ENCODE measurements at regions not wholly inside any gene's neighbourhood (a gene's known extent, or its start where the extent isn't known, plus 50 kb on each side); places are given as distances from the start of the nearest gene placed in this dataset.

DNA sequence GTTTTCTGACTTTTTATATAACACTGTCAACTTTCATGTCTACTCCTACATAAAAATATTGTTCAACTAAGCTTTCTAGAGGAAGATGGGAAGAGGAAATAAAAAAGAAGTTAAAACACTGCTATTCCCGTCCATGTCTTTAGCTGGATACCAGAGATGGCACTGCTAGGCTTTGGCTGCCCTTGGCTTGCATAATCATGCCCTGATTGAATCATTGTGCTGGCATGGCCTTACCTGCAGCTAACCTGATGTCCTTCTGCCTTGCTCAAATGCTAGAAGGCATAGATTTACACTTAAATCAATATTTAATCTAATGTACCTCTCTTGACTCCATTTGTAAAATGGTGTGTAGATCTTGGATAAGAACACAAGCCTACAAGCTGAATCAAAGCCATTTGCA is 539.7 kb upstream of the IL12A start:
- TF ChIP-seq, protein P1, sequence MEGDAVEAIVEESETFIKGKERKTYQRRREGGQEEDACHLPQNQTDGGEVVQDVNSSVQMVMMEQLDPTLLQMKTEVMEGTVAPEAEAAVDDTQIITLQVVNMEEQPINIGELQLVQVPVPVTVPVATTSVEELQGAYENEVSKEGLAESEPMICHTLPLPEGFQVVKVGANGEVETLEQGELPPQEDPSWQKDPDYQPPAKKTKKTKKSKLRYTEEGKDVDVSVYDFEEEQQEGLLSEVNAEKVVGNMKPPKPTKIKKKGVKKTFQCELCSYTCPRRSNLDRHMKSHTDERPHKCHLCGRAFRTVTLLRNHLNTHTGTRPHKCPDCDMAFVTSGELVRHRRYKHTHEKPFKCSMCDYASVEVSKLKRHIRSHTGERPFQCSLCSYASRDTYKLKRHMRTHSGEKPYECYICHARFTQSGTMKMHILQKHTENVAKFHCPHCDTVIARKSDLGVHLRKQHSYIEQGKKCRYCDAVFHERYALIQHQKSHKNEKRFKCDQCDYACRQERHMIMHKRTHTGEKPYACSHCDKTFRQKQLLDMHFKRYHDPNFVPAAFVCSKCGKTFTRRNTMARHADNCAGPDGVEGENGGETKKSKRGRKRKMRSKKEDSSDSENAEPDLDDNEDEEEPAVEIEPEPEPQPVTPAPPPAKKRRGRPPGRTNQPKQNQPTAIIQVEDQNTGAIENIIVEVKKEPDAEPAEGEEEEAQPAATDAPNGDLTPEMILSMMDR (IDR thresholded peaks at IDR 0.05): no peak
- TF ChIP-seq EZH2 (IDR thresholded peaks at IDR 0.05): no peak
- no peak for TF ChIP-seq EZH2phosphoT487 (IDR thresholded peaks at IDR 0.05)
